ENCODE measurements at regions not wholly inside any gene's neighbourhood (a gene's known extent, or its start where the extent isn't known, plus 50 kb on each side); places are given as distances from the start of the nearest gene placed in this dataset.

DNA sequence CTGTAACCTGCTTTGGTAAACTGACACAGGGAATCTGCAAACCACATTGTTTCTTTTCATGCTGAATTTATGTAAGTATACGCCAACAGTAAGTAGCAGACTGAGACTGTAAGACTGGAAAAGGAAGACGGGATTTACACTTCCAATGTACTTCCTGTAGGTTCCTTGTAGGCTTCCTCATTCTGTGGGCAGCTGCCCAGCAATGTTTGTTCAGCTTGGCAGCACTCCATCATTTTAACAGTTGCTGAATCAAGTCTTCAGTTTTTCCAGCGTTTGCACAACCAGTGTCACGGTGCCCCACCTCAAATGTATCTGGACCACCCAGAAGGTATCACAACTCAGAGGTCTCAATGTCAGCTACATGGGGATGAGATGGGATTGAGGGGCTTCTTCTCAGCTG, 232.6 kb downstream of the PRDM9 start:
- no peak overlapping the region for H3K4me3 ChIP-seq (ENCODE audit: insufficient read depth, low read depth, low read length)
- no peak overlapping the region for H3K27ac ChIP-seq (ENCODE audit: insufficient read depth, low read length)
- intact Hi-C loops (cut with micrococcal nuclease) (no loop called here), dilution Hi-C loops (cut with HindIII; ENCODE audit: low sequenced_read_pairs, unreplicated experiment) (no loop called here), in situ Hi-C loops (cut with MboI; ENCODE audit: low sequenced_read_pairs) (no loop called here)
- H3K4me1 ChIP-seq (ENCODE audit: control insufficient read depth, insufficient read depth, low read length) = no peaks in the 10 kb centered on the region
- no peak overlapping the region for H4K91ac ChIP-seq (ENCODE audit: insufficient read depth, low read depth, low read length)
- BruUV-seq (replicated peaks) = no TSS peak
- H3K27me3 ChIP-seq (ENCODE audit: control insufficient read depth, insufficient read depth, low read length) = no peaks in the 10 kb centered on the region
- H4K8ac ChIP-seq (ENCODE audit: low read depth in 2 of 2, low read length in 2 of 2) = no peak overlapping the region
- H3K4me2 ChIP-seq (ENCODE audit: low read depth, low read length) = no peak overlapping the region
- no peaks in the 10 kb centered on the region for H4K20me1 ChIP-seq (ENCODE audit: insufficient read depth, low read length)
- TF ChIP-seq BHLHE40 (IDR thresholded peaks at IDR 0.05; ENCODE audit: low read depth, low read length) (no peak), MXI1 (IDR thresholded peaks at IDR 0.05; ENCODE audit: borderline replicate concordance, low read depth, low read length) (no peak), RAD21 (IDR thresholded peaks at IDR 0.05; ENCODE audit: low read length) (no peak), FOS (IDR thresholded peaks at IDR 0.05; ENCODE audit: low read depth, low read length) (no peak), CEBPB (IDR thresholded peaks at IDR 0.05; ENCODE audit: low read depth, low read length) (no peak), SMC3 (IDR thresholded peaks at IDR 0.05; ENCODE audit: low read depth, low read length) (no peak), MAFK (IDR thresholded peaks at IDR 0.05; ENCODE audit: low read depth, low read length) (no peak), NFE2L2 (IDR thresholded peaks at IDR 0.05; ENCODE audit: low read depth, low read length) (no peak), RFX5 (IDR thresholded peaks at IDR 0.05; ENCODE audit: low read depth, low read length) (no peak), POLR2A (IDR thresholded peaks at IDR 0.05; ENCODE audit: low read depth, low read length) (no peak)
- TF ChIP-seq, protein P1, sequence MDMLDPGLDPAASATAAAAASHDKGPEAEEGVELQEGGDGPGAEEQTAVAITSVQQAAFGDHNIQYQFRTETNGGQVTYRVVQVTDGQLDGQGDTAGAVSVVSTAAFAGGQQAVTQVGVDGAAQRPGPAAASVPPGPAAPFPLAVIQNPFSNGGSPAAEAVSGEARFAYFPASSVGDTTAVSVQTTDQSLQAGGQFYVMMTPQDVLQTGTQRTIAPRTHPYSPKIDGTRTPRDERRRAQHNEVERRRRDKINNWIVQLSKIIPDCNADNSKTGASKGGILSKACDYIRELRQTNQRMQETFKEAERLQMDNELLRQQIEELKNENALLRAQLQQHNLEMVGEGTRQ (IDR thresholded peaks at IDR 0.05; ENCODE audit: low read depth, low read length) = no peak
- TF ChIP-seq, protein P2, sequence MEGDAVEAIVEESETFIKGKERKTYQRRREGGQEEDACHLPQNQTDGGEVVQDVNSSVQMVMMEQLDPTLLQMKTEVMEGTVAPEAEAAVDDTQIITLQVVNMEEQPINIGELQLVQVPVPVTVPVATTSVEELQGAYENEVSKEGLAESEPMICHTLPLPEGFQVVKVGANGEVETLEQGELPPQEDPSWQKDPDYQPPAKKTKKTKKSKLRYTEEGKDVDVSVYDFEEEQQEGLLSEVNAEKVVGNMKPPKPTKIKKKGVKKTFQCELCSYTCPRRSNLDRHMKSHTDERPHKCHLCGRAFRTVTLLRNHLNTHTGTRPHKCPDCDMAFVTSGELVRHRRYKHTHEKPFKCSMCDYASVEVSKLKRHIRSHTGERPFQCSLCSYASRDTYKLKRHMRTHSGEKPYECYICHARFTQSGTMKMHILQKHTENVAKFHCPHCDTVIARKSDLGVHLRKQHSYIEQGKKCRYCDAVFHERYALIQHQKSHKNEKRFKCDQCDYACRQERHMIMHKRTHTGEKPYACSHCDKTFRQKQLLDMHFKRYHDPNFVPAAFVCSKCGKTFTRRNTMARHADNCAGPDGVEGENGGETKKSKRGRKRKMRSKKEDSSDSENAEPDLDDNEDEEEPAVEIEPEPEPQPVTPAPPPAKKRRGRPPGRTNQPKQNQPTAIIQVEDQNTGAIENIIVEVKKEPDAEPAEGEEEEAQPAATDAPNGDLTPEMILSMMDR (conservative IDR thresholded peaks at IDR 0.05; ENCODE audit: low read depth, low read length) = no peak
- TF ChIP-seq, protein P3, sequence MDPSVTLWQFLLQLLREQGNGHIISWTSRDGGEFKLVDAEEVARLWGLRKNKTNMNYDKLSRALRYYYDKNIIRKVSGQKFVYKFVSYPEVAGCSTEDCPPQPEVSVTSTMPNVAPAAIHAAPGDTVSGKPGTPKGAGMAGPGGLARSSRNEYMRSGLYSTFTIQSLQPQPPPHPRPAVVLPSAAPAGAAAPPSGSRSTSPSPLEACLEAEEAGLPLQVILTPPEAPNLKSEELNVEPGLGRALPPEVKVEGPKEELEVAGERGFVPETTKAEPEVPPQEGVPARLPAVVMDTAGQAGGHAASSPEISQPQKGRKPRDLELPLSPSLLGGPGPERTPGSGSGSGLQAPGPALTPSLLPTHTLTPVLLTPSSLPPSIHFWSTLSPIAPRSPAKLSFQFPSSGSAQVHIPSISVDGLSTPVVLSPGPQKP (IDR thresholded peaks at IDR 0.05; ENCODE audit: borderline replicate concordance, low read depth, low read length) = no peak
- DNase-seq = no peak
- H2BK15ac ChIP-seq (ENCODE audit: low read depth, low read length) = no peak overlapping the region
- ChIA-PET CTCF (no interaction called here), POLR2A (ENCODE audit: unreplicated experiment) (no interaction called here)
- H3K14ac ChIP-seq (replicated peaks; ENCODE audit: low read depth, low read length) = no peak overlapping the region
- no peak overlapping the region for H2BK5ac ChIP-seq (ENCODE audit: low read depth, low read length, poor library complexity, severe bottlenecking)
- no peak overlapping the region for H3K18ac ChIP-seq (ENCODE audit: low read depth, low read length)
- H2AK9ac ChIP-seq (replicated peaks; ENCODE audit: low read depth, low read length, poor library complexity) = no peak overlapping the region
- no peak for ATAC-seq (ENCODE audit: low read depth)
- no peak overlapping the region for H4K5ac ChIP-seq (ENCODE audit: low read depth, low read length)
- H3K79me1 ChIP-seq (ENCODE audit: low read depth in 1 of 2, low read length in 2 of 2) = no peaks in the 10 kb centered on the region
- H3K9ac ChIP-seq (ENCODE audit: low read depth, low read length) = no peak overlapping the region
- no peak overlapping the region for H2AFZ ChIP-seq (replicated peaks; ENCODE audit: low read length, poor library complexity)
- no peak overlapping the region for H2AK5ac ChIP-seq (ENCODE audit: low read depth, low read length)
- H2BK120ac ChIP-seq (ENCODE audit: low read depth, low read length) = no peak overlapping the region
- no peaks in the 10 kb centered on the region for H3K9me1 ChIP-seq (ENCODE audit: insufficient read depth, low read length)
- no peak overlapping the region for H3K4ac ChIP-seq (ENCODE audit: low read depth, low read length)
- no peaks in the 10 kb centered on the region for H3K36me3 ChIP-seq (ENCODE audit: control insufficient read depth, insufficient read depth, low read length)
- H3K56ac ChIP-seq (ENCODE audit: extremely low read depth, insufficient read depth, low read length) = no peak overlapping the region
- no peak overlapping the region for H3K23ac ChIP-seq (ENCODE audit: low read depth, low read length)
- 29% methylated on average over 1 of the region's 4 CpGs; no CpG with 5 or more reads in 1 of the 2 experiments for WGBS, 2 experiments (ENCODE audit: extremely low coverage in 2 of 2, insufficient read length in 1 of 2)
- peaks cover 6% of the 10 kb centered on the region for H3K9me3 ChIP-seq (ENCODE audit: control insufficient read depth, insufficient read depth, low read length)
- no peak overlapping the region for H2BK20ac ChIP-seq (ENCODE audit: low read depth, low read length)

Measured in IMR-90 (cell line).